MM.1S (cell line): ENCODE measurements at regions not wholly inside any gene's neighbourhood (a gene's known extent, or its start where the extent isn't known, plus 50 kb on each side); places are given as distances from the start of the nearest gene placed in this dataset.

Source experiments
- CTCF ChIP-seq: fragments of 300-600 bp; sonication (generic); IDR thresholded peaks from 2 replicates; pipeline ENCODE4 v1.5.1; 2016; ENCODE audit warnings: antibody characterized with exemption, low read length, mixed read lengths
- EZH2 ChIP-seq: fragments of 300-600 bp; sonication (generic); optimal IDR thresholded peaks from 2 replicates; pipeline ENCODE3; 2017; ENCODE audit warnings: low read depth, mild to moderate bottlenecking, antibody characterized with exemption, low read length, mixed read lengths
- EZH2phosphoT487 ChIP-seq: fragments of 300-600 bp; sonication (generic); IDR thresholded peaks from 2 replicates; pipeline ENCODE4 v1.6.1; 2018; ENCODE audit warnings: antibody characterized with exemption, low read length

- no peak for TF ChIP-seq CTCF
- TF ChIP-seq EZH2phosphoT487, result no peak
- TF ChIP-seq EZH2, result no peak
Measured at GRCh38 chr12:33192226-33192625, 247.4 kb downstream of the SYT10 start.
